Activated CD4-positive, alpha-beta T cell treated with anti-CD3 and anti-CD28 coated beads, Interleukin-2, amount 50 U/mL, for 48 hours (primary cell): ENCODE measurements at regions not wholly inside any gene's neighbourhood (a gene's known extent, or its start where the extent isn't known, plus 50 kb on each side); places are given as distances from the start of the nearest gene placed in this dataset.

Experiments
- DNase-seq, 2 experiments: peaks; one replicate each; pipeline ENCODE4 v3.0.0-alpha.2; 2020

GRCh38 chr11:10358696-10359095, 53.8 kb downstream of the ADM start:
- DNase-seq: no peak

- DNase-seq: no peak
Observed at GRCh38 chr11:10359171-10359570, 54.3 kb downstream of the ADM start.

GRCh38 chr11:10360835-10361234, 56.0 kb downstream of the ADM start:
- no peak for DNase-seq

GRCh38 chr11:10365045-10365444, 60.2 kb downstream of the ADM start:
- DNase-seq: no peak

- DNase-seq: peak; percentile 67 to 77
Observed at GRCh38 chr11:10366568-10367331, 61.9 kb downstream of the ADM start.

GRCh38 chr11:10371926-10372641, 67.2 kb downstream of the ADM start:
- DNase-seq: no peak

GRCh38 chr11:10373340-10373739, 68.5 kb downstream of the ADM start:
- DNase-seq: no peak

GRCh38 chr11:10373929-10374328, 69.1 kb downstream of the ADM start:
- no peak for DNase-seq

- DNase-seq: no peak
Observed at GRCh38 chr11:10374386-10374785, 69.5 kb downstream of the ADM start.

- DNase-seq: no peak
Observed at GRCh38 chr11:10375280-10375971, 70.6 kb downstream of the ADM start.

GRCh38 chr11:10376061-10376460, 71.2 kb downstream of the ADM start:
- no peak for DNase-seq

GRCh38 chr11:10377183-10377582, 72.3 kb downstream of the ADM start:
- DNase-seq: no peak

- no peak for DNase-seq
Observed at GRCh38 chr11:10378362-10378761, 73.5 kb downstream of the ADM start.

- DNase-seq: no peak
Observed at GRCh38 chr11:10379022-10379421, 74.1 kb downstream of the ADM start.

- DNase-seq: no peak
Observed at GRCh38 chr11:10379426-10379825, 74.6 kb downstream of the ADM start.

- DNase-seq: no peak
Observed at GRCh38 chr11:10379871-10380568, 75.0 kb upstream of the AMPD3 start.

GRCh38 chr11:10380921-10381320, 74.1 kb upstream of the AMPD3 start:
- DNase-seq: no peak

- DNase-seq: no peak
Observed at GRCh38 chr11:10381736-10382135, 73.3 kb upstream of the AMPD3 start.

- DNase-seq: no peak
Observed at GRCh38 chr11:10382518-10382917, 72.5 kb upstream of the AMPD3 start.

- no peak for DNase-seq
Observed at GRCh38 chr11:10385696-10386095, 69.4 kb upstream of the AMPD3 start.

- DNase-seq: no peak
Observed at GRCh38 chr11:10386361-10386760, 68.7 kb upstream of the AMPD3 start.

GRCh38 chr11:10386861-10387205, 68.2 kb upstream of the AMPD3 start:
- no peak for DNase-seq
